ENCODE measurements at regions not wholly inside any gene's neighbourhood (a gene's known extent, or its start where the extent isn't known, plus 50 kb on each side); places are given as distances from the start of the nearest gene placed in this dataset.

- DNase-seq (ENCODE audit: low read depth): peak; percentile 35
These were observed 315.2 kb upstream of the SHH start for GRCh38 chr7:156127166-156128134.

GRCh38 chr7:156125841-156126730 lies 313.8 kb upstream of the SHH start:
- no peak for DNase-seq (ENCODE audit: low read depth)

- no peak for DNase-seq (ENCODE audit: low read depth)
These were observed 312.1 kb upstream of the SHH start for GRCh38 chr7:156124356-156124755.

- no peak for DNase-seq (ENCODE audit: low read depth)
These were observed 311.1 kb upstream of the SHH start for GRCh38 chr7:156123362-156123761.

DNA sequence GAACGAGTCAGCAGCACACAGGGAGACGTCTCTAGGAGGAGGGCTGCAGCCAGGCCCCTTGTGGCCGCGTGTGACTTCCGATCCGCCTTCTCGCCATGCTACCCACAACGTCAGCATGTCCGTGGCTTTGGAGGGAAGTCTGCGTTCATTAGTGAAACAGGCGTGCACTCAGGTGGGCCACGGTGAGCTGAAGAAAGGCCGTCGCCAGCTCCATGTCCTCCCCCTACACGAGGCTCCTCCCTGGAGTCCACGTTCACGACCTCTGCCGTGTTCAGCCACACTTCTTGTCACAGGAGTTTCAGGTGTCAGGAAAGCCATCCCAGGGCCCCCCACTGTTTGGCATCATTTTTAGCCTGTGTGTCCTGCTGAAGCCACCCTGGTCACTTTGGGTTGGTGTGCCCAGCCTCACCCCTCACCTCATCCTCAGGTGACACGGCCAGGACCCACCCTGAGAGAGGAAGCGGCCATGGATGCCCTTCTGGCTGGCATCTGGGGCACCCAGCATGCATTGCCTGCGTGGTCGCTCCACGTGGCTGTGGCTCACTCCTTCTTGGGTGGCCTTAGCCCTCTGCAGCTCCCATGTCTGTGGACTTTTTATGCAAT lies 310.6 kb upstream of the SHH start:
- DNase-seq (ENCODE audit: low read depth): no peak

- DNase-seq (ENCODE audit: low read depth): no peak
These were observed 309.7 kb upstream of the SHH start for GRCh38 chr7:156121956-156122355.

- DNase-seq (ENCODE audit: low read depth): no peak
These were observed 309.2 kb upstream of the SHH start for GRCh38 chr7:156121434-156121833.

GRCh38 chr7:156120552-156120951 lies 308.3 kb upstream of the SHH start:
- DNase-seq (ENCODE audit: low read depth): no peak

GRCh38 chr7:156119771-156120170 lies 307.5 kb upstream of the SHH start:
- DNase-seq (ENCODE audit: low read depth): no peak

GRCh38 chr7:156118248-156118645 lies 306.0 kb upstream of the SHH start:
- no peak for DNase-seq (ENCODE audit: low read depth)

- DNase-seq (ENCODE audit: low read depth): no peak
These were observed 305.4 kb upstream of the SHH start for GRCh38 chr7:156117542-156118247.

DNA sequence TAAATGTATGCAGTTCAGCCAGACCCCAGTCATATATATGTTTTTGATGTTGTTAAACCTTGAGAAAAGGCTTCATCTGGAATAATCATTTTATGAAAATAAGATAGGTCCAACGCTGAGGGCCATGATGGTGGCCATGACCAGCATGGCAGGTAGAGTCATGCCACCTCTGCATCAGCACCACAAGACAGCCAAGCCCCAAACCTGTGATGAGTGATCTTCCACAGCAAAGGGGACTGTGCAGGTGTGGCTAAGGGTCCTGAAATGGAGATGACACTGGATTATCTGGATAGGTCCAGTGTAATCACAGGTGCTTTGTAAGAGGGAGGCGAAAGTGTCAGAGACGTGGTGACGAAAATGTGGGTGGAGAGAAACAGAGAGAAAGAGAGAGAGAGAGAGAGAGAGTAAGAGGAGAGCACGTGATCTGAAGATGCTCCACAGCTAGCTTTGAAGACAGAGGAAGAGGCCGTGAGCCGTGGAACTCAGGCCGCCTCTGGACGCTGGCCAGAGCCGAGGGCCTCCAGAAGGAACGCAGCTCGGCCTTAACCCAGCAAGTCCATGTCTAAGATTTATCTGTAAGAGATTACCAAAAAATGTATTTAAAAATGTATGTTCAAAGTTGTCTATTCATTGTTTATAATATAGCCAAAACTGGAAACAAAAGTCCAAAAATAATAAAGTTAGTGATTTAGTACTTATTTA lies 304.4 kb upstream of the SHH start:
- no peak for DNase-seq (ENCODE audit: low read depth)

DNA sequence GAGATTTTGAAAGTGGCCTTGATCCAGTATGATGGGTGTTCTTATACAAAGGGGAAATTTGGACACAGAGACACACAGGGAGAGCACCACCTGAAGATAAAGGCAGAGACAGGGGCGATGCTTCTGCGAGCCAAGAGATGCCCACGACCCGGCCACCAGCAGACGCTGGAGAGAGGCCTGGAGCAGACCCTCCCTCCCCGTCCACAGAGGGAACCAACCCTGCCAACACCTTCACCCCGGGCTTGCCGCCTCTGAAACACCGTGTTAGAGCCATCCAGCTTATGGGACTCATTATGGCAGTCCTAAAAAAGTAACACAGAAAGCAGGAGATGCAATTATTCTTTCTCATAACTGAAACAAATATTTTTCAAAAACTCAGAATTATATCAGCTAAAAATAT lies 303.3 kb upstream of the SHH start:
- no peak for DNase-seq (ENCODE audit: low read depth)

DNA sequence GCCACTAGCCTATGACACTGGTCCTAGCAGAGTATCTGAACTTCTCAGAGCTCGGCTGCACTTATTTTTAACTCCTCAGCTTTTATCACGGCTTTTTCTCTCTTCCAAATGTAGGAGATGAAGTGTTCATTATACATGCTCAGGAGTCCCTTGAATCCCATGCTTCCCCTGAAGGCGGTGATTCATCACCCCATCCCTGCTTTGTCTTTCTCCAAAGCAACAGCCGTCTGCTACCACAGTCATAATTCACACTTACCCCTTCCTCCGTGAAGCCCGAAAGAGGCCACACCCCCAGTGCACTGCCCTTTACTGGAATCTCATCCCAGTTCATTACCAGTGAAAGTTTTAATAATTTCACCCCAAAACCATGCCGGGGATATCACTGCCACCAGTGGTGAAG lies 301.5 kb upstream of the SHH start:
- DNase-seq (ENCODE audit: low read depth): peak; percentile 78

- DNase-seq (ENCODE audit: low read depth): no peak
These were observed 297.7 kb upstream of the SHH start for GRCh38 chr7:156109988-156110387.

GRCh38 chr7:156109076-156109475 lies 296.8 kb upstream of the SHH start:
- DNase-seq (ENCODE audit: low read depth): no peak

GRCh38 chr7:156107957-156108356 lies 295.7 kb upstream of the SHH start:
- no peak for DNase-seq (ENCODE audit: low read depth)

- DNase-seq (ENCODE audit: low read depth): no peak
These were observed 293.8 kb upstream of the SHH start for GRCh38 chr7:156106107-156106426.

DNA sequence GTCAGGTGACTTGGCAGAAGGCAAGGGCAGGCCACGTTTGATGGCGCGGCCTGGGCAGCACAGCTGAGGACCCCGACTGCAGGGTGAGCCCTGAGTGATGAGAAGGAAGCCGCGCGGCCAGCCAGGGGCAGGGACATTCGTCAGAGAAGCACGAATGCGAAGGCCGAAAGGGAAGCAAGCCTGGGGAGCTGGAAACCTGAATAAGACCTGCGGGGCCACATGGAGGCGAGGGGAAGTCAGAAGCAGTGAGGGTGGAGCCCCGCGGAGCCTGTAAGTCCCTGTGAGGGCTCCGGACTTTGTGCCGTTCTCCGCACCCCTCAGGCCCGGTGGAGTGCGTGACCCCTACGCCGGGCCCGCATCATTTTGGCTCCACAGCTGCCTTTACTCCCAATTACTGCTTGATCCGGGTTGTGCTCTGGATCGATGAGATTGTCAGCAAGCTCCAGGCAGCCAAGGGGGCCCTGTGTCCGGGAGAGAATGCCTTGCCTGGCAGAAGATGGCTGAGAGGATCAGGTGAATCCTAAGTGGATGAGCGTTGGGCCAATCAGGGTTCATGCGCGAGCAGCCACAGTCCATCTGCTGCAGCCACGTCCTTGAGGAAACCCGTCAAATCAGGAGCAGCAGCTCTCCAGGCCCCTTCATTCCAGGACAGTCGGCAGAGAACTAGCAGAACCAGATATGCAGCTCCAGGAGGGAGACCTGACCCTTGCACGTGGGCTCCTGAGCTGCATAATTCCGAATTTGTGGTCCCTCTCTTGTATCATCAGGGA lies 293.3 kb upstream of the SHH start:
- no peak for DNase-seq (ENCODE audit: low read depth)

Data from Daoy (cell line).